Esophagus muscularis mucosa (tissue), 3 donors: ENCODE measurements at regions not wholly inside any gene's neighbourhood (a gene's known extent, or its start where the extent isn't known, plus 50 kb on each side); places are given as distances from the start of the nearest gene placed in this dataset.
A peak's percentile ranks its signal among the peaks of the same experiment; 100 is the strongest.

Experiments
- CTCF ChIP-seq, 3 experiments: fragments of 200-600 bp in 2 of 3; fragments of 450-650 bp in 1 of 3; sonication (generic) in 2 of 3; IDR thresholded peaks; one replicate each; pipeline ENCODE4 v1.5.1; 2017 to 2019; ENCODE audit warnings: antibody characterized with exemption in 3 of 3, mild to moderate bottlenecking in 2 of 3, moderate library complexity in 1 of 3
- POLR2A ChIP-seq: fragments of 450-650 bp; IDR thresholded peaks from one replicate; pipeline ENCODE4 v1.6.1; 2017; ENCODE audit warnings: antibody characterized with exemption, moderate library complexity, mild to moderate bottlenecking, low read depth
- POLR2AphosphoS5 ChIP-seq, 2 donors: sonication (generic); formaldehyde crosslinking; IDR thresholded peaks; one replicate each; pipeline ENCODE4 v1.6.1; 2017; ENCODE audit warnings: antibody characterized with exemption in 2 of 2

GRCh38 chr12:124621296-124621660 lies 53.9 kb upstream of the NCOR2 start:
- no peak for TF ChIP-seq CTCF (IDR thresholded peaks at IDR 0.05)
- TF ChIP-seq POLR2A = no peak
- peak; percentile 78 to 81 for TF ChIP-seq POLR2AphosphoS5 (IDR thresholded peaks at IDR 0.05)
